OCI-LY1 (cell line): ENCODE measurements at regions not wholly inside any gene's neighbourhood (a gene's known extent, or its start where the extent isn't known, plus 50 kb on each side); places are given as distances from the start of the nearest gene placed in this dataset.

ENCODE experiments used
- EZH2 ChIP-seq: fragments of 200-600 bp; sonication (generic), shearing (Covaris generic); IDR thresholded peaks from 2 replicates; pipeline ENCODE4 v1.8.0; 2017; ENCODE audit warnings: borderline replicate concordance, mixed run types, mild to moderate bottlenecking, antibody characterized with exemption, low read length, moderate library complexity, mixed read lengths
- TF ChIP-seq, protein P1 (sequence below): fragments of 200-600 bp; sonication (generic), shearing (Covaris generic); IDR thresholded peaks from 2 replicates; pipeline ENCODE4 v1.5.1; 2017; ENCODE audit warnings: mild to moderate bottlenecking, antibody characterized with exemption, low read length, moderate library complexity, mixed read lengths

DNA sequence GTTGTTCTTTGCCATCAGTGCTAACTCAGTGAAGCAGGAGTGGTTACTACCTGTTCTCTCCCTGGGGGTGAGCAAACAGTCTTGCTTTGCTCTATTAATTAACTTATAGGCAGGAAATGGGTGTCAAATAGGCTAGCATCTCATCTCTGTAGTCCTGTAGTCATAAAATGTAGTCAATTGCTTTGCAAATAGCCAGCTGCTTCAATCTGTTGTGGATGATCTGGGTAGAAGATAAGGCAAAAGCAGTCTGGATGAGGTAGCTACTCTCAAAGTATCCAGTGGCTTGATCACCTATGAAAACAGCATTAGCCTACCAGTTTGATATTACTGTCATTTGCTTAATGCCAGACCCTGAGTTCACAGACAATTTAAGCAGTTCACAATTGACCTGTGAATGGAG, 369.0 kb upstream of the TMTC1 start:
- TF ChIP-seq, protein P1, sequence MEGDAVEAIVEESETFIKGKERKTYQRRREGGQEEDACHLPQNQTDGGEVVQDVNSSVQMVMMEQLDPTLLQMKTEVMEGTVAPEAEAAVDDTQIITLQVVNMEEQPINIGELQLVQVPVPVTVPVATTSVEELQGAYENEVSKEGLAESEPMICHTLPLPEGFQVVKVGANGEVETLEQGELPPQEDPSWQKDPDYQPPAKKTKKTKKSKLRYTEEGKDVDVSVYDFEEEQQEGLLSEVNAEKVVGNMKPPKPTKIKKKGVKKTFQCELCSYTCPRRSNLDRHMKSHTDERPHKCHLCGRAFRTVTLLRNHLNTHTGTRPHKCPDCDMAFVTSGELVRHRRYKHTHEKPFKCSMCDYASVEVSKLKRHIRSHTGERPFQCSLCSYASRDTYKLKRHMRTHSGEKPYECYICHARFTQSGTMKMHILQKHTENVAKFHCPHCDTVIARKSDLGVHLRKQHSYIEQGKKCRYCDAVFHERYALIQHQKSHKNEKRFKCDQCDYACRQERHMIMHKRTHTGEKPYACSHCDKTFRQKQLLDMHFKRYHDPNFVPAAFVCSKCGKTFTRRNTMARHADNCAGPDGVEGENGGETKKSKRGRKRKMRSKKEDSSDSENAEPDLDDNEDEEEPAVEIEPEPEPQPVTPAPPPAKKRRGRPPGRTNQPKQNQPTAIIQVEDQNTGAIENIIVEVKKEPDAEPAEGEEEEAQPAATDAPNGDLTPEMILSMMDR = no peak
- TF ChIP-seq EZH2 = no peak
